GM12878 (cell line): ENCODE measurements at regions not wholly inside any gene's neighbourhood (a gene's known extent, or its start where the extent isn't known, plus 50 kb on each side); places are given as distances from the start of the nearest gene placed in this dataset.

Source experiments
- ASH2L ChIP-seq: fragments of 300-600, 200-600 bp; sonication (generic); IDR thresholded peaks from 2 replicates; pipeline ENCODE4 v1.6.1; 2017; ENCODE audit warnings: low read depth, mild to moderate bottlenecking, borderline replicate concordance
- BACH1 ChIP-seq: fragments of 450-650 bp; IDR thresholded peaks from 2 replicates; pipeline ENCODE4 v1.6.1; 2017; ENCODE audit warnings: mild to moderate bottlenecking, borderline replicate concordance
- BCLAF1 ChIP-seq: fragments of 450-650 bp; IDR thresholded peaks from 2 replicates; pipeline ENCODE4 v1.6.1; 2017; ENCODE audit warnings: antibody characterized with exemption, mild to moderate bottlenecking, moderate library complexity
- CEBPZ ChIP-seq: fragments of 150-350 bp; IDR thresholded peaks from 2 replicates; pipeline ENCODE4 v1.6.1; 2016; ENCODE audit warnings: low read depth, low read length
- FOXM1 ChIP-seq: IDR thresholded peaks from 2 replicates; pipeline ENCODE4 v1.6.1; 2012; ENCODE audit warnings: low read depth, mild to moderate bottlenecking, inconsistent platforms, low read length, moderate library complexity
- SUPT20H ChIP-seq: IDR thresholded peaks from 2 replicates; pipeline ENCODE4 v1.6.1; 2011; ENCODE audit warnings: low read depth, mild to moderate bottlenecking, low read length, moderate library complexity, borderline replicate concordance; ENCODE audit not compliant: control insufficient read depth
- USF2 ChIP-seq: IDR thresholded peaks from 2 replicates; pipeline ENCODE4 v1.6.1; 2011; ENCODE audit warnings: low read depth, low read length, improper control_type of control experiment, borderline replicate concordance
- WRNIP1 ChIP-seq: IDR thresholded peaks from 2 replicates; pipeline ENCODE4 v1.6.1; 2011; ENCODE audit warnings: low read depth, low read length, improper control_type of control experiment, borderline replicate concordance
- ZBTB33 ChIP-seq: fragments of 450-650 bp; IDR thresholded peaks from 2 replicates; pipeline ENCODE4 v1.6.1; 2017; ENCODE audit warnings: mild to moderate bottlenecking
- ZBTB40 ChIP-seq: fragments of 450-650 bp; IDR thresholded peaks from 2 replicates; pipeline ENCODE4 v1.6.1; 2016; ENCODE audit warnings: mild to moderate bottlenecking, moderate library complexity, borderline replicate concordance

- no peak for TF ChIP-seq CEBPZ
- no peak for TF ChIP-seq USF2
- no peak for TF ChIP-seq ZBTB33
- no peak for TF ChIP-seq BACH1
- no peak for TF ChIP-seq ZBTB40
- TF ChIP-seq WRNIP1, result no peak
- TF ChIP-seq SUPT20H, result no peak
- TF ChIP-seq ASH2L, result no peak
- no peak for TF ChIP-seq FOXM1
- no peak for TF ChIP-seq BCLAF1
These were observed 83.6 kb upstream of the VASH1 start (continued) for GRCh38 chr14:76677534-76678145.
